K562 (cell line): ENCODE measurements at regions not wholly inside any gene's neighbourhood (a gene's known extent, or its start where the extent isn't known, plus 50 kb on each side); places are given as distances from the start of the nearest gene placed in this dataset.

Experiments used
- DIDO1 ChIP-seq: fragments of 450-650 bp; IDR thresholded peaks from 2 replicates; pipeline ENCODE4 v1.6.1; 2016; ENCODE audit warnings: low read depth, missing biosample characterization, missing genetic modification characterization
- DNMT1 ChIP-seq: fragments of 450-650 bp; IDR thresholded peaks from 2 replicates; pipeline ENCODE4 v1.6.1; 2016; ENCODE audit warnings: antibody characterized with exemption, mild to moderate bottlenecking
- MEF2A ChIP-seq: IDR thresholded peaks from 2 replicates; pipeline ENCODE4 v1.6.1; 2011; ENCODE audit warnings: low read depth, mild to moderate bottlenecking, low read length, moderate library complexity; ENCODE audit not compliant: control insufficient read depth
- NR2C1 ChIP-seq, 2 experiments: fragments of 450-650 bp; IDR thresholded peaks; 2 replicates each; pipeline ENCODE4 v1.6.1; 2017; ENCODE audit warnings: mild to moderate bottlenecking in 2 of 2, antibody characterized with exemption in 1 of 2, inconsistent platforms in 1 of 2, missing compliant biosample characterization in 1 of 2, missing genetic modification characterization in 1 of 2
- POLR2AphosphoS2 ChIP-seq: IDR thresholded peaks from 2 replicates; pipeline ENCODE4 v1.6.1; 2012; ENCODE audit warnings: low read length, improper control_type of control experiment
- ZFX ChIP-seq: sonication (generic); formaldehyde crosslinking; IDR thresholded peaks from 2 replicates; pipeline ENCODE4 v1.8.0; 2022; ENCODE audit warnings: mild to moderate bottlenecking, missing genetic modification reagents, moderate library complexity
- ZNF224 ChIP-seq: sonication (generic); formaldehyde crosslinking; IDR thresholded peaks from 2 replicates; pipeline ENCODE4 v1.8.0; 2022; ENCODE audit warnings: mild to moderate bottlenecking, missing genetic modification reagents
- ZNF274 ChIP-seq: IDR thresholded peaks from 2 replicates; pipeline ENCODE4 v1.6.1; 2011; ENCODE audit warnings: low read depth, mild to moderate bottlenecking, low read length, moderate library complexity, borderline replicate concordance
- ZNF436 ChIP-seq: fragments of 250-450, 450-650 bp; sonication (Bioruptor Pico); formaldehyde crosslinking; IDR thresholded peaks from 2 replicates; pipeline ENCODE4 v1.7.0; 2020; ENCODE audit warnings: mild to moderate bottlenecking
- TF ChIP-seq, protein P1 (sequence below), 3 experiments: IDR thresholded peaks in 2 of 3; conservative IDR thresholded peaks in 1 of 3; 2 replicates each; pipeline ENCODE4 v1.5.1; 2011 to 2012; ENCODE audit warnings: low read length in 3 of 3, mild to moderate bottlenecking in 3 of 3, control low read depth in 2 of 3, improper control_type of control experiment in 1 of 3, inconsistent platforms in 1 of 3, low read depth in 1 of 3, mixed read lengths in 1 of 3, moderate library complexity in 1 of 3; ENCODE audit not compliant: insufficient read depth in 2 of 3
- TF ChIP-seq, protein P2 (sequence below): IDR thresholded peaks from 3 replicates; pipeline ENCODE4 v1.6.1; 2011; ENCODE audit warnings: borderline replicate concordance, mild to moderate bottlenecking; ENCODE audit not compliant: insufficient read length, insufficient read depth
- TF ChIP-seq, protein P3 (sequence below): fragments of 250-450 bp; sonication (Bioruptor Pico); IDR thresholded peaks from 2 replicates; pipeline ENCODE4 v1.5.0; 2020; ENCODE audit warnings: mild to moderate bottlenecking, borderline replicate concordance

DNA sequence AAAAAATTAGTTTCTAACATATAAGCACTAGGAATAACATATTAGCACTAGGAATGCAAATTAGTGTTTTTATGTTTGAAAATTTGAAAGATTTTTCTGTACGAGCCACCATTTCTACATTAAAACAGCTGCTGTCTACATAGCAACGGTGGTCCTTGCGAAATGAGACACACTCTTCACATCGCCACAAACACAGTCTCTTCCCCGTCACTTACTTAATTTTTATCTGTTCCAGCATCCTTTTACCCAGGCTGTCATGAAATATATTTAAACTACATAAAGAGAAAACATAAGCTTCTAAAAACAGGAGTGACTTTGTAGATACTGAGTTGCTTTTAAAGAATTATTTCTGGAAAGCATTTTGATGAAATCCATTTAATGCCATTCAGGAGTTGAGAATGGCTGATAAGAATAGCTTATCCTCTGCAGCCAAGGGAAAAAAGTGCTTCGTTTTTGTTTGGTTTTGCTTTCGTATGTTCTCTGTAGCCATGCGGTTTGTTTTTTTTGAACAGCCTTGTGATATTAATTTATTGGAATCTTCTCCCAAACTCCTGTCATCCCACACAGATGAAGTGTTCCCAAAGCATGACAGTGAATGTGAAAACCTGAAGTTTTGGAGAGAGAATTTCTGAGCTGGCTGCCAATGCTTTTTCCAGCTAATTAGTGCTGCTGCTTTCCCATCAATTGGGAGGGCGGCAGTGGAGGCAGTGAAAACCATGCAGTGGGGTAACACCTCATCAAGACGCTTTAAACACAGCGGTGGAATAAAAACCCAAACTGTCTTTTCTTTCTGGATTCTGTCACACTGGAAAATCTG, 603.7 kb upstream of the ADARB2 start:
- TF ChIP-seq, protein P1, sequence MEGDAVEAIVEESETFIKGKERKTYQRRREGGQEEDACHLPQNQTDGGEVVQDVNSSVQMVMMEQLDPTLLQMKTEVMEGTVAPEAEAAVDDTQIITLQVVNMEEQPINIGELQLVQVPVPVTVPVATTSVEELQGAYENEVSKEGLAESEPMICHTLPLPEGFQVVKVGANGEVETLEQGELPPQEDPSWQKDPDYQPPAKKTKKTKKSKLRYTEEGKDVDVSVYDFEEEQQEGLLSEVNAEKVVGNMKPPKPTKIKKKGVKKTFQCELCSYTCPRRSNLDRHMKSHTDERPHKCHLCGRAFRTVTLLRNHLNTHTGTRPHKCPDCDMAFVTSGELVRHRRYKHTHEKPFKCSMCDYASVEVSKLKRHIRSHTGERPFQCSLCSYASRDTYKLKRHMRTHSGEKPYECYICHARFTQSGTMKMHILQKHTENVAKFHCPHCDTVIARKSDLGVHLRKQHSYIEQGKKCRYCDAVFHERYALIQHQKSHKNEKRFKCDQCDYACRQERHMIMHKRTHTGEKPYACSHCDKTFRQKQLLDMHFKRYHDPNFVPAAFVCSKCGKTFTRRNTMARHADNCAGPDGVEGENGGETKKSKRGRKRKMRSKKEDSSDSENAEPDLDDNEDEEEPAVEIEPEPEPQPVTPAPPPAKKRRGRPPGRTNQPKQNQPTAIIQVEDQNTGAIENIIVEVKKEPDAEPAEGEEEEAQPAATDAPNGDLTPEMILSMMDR (IDR thresholded peaks at IDR 0.05 in 2 of 3, conservative IDR thresholded peaks at IDR 0.05 in 1 of 3; ENCODE audit: insufficient read depth in 2 of 3, low read depth in 1 of 3, low read length in 3 of 3): no peak
- TF ChIP-seq ZNF274 (no peak), ZNF224 (CRISPR knock-in tag) (no peak), POLR2AphosphoS2 (no peak), ZNF436 (CRISPR knock-in tag) (no peak), ZFX (CRISPR knock-in tag) (no peak), DNMT1 (no peak), NR2C1 (IDR thresholded peaks at IDR 0.05) (no peak), NR2C1 (tag; IDR thresholded peaks at IDR 0.05) (no peak), MEF2A (no peak), DIDO1 (tag) (no peak)
- TF ChIP-seq, protein P2, sequence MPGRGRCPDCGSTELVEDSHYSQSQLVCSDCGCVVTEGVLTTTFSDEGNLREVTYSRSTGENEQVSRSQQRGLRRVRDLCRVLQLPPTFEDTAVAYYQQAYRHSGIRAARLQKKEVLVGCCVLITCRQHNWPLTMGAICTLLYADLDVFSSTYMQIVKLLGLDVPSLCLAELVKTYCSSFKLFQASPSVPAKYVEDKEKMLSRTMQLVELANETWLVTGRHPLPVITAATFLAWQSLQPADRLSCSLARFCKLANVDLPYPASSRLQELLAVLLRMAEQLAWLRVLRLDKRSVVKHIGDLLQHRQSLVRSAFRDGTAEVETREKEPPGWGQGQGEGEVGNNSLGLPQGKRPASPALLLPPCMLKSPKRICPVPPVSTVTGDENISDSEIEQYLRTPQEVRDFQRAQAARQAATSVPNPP: no peak
- TF ChIP-seq, protein P3, sequence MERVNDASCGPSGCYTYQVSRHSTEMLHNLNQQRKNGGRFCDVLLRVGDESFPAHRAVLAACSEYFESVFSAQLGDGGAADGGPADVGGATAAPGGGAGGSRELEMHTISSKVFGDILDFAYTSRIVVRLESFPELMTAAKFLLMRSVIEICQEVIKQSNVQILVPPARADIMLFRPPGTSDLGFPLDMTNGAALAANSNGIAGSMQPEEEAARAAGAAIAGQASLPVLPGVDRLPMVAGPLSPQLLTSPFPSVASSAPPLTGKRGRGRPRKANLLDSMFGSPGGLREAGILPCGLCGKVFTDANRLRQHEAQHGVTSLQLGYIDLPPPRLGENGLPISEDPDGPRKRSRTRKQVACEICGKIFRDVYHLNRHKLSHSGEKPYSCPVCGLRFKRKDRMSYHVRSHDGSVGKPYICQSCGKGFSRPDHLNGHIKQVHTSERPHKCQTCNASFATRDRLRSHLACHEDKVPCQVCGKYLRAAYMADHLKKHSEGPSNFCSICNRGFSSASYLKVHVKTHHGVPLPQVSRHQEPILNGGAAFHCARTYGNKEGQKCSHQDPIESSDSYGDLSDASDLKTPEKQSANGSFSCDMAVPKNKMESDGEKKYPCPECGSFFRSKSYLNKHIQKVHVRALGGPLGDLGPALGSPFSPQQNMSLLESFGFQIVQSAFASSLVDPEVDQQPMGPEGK (CRISPR knock-in tag): no peak
